NCI-H2171 treated with DMSO at 0.1 percent for 48 hours (cell line): ENCODE measurements at regions not wholly inside any gene's neighbourhood (a gene's known extent, or its start where the extent isn't known, plus 50 kb on each side); places are given as distances from the start of the nearest gene placed in this dataset.
"Not testable (repeated sequence)": the region's sequence is repeated elsewhere in the genome, so short reads cannot be mapped to it uniquely, and the experiment has no call there.

ENCODE experiments used
- DNase-seq: peaks from one replicate; lab custom pipeline; 2025; lab: John Stamatoyannopoulos, UW

DNA sequence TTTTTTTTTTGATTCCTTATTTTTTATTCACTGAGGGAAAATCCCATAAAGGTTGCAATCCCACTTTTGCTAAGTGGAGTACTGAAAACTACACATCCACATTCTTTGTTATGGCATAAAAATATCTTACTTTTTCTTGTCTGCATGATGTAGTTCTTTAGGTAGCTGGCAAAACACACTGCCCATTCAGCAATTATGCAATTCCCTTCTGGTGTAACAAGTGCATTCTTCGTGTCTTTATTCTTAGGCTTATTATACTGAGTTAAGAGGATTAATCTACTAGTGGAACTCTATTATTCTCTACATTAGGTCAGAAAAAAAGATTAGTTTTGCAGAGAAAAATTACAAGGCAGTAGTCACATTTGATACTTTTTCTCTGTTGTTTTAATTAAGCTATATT lies 403.8 kb upstream of the GBE1 start:
- no peak for DNase-seq

DNA sequence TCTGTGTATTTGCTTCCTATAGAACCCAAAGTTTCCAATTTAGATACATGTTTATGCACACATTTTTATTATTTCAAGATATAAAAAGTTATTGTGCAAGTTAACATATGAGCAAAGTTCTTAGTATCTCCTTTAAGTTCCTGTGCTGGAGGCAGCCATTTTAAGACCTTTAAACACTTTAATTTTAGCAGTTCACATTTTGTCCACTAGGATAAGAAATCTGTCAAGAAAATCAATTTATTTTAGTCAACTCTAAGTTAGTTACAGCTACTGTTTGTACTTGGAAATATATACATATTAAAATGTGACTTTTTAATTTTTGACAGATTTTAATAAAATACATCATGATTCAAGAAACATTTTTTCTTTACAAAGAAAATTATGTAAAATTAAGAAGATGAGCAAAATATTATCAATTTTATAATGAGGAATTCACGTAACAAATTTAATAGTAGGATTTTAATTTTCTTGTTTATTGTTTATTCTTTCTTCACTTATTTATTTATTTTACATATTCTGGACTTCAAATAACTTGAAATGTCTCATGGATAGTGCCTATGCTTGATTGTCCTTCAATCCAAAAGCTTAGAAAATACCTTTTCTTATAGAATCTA lies 402.6 kb upstream of the GBE1 start:
- peak; percentile 1 for DNase-seq

DNA sequence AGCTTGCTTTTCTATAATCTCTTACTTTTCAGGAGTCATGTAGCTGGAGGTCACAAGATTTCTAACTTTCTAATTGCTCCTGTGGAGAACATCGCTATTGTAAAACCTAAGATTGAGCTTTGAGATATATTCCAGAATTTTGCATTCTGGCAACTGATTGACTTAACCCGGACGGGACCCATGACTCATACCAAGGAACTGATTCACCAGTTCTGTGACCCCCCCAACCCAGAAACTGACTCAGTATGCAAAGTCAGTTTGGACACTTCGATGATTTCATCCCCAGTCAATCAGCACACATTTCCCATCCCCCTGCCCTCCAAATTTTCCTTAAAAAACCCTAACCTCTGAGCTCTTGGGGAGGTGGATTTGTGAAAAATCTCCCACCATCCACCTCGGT lies 396.5 kb upstream of the GBE1 start:
- no peak for DNase-seq

DNA sequence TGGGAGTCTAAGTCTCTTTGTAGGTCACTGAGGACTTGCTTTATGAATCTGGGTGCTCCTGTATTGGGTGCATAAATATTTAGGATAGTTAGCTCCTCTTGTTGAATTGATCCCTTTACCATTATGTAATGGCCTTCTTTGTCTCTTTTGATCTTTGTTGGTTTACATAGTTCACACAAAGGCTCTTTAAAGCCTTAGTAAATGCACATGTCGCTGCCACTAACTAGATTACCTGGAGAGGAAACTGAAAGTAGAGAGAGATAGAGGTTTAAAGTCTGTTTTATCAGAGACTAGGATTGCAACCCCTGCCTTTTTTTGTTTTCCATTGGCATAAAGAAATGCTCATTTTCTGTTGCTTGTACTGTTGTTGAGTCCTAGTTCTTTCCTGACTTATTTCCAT lies 392.4 kb upstream of the GBE1 start:
- not testable (repeated sequence) for DNase-seq

DNA sequence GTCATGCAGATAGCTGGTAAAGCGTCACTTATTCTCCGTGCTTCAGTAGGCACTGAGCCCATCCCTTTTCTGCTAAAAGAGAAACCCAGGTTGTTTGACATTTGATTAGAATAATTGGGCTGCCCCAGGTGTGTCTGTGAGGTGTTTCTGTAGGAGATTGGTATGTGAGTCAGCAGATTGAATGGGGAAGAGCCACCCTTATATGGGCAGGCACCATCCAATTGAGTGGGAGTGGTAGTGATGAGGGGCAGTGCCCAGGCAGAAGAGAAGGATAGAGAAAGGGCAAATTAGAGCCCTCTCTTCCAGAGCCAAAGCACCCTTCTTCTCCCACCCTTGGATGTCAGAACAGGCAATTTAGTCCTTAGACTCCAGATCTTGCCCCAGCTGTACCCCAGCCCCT lies 384.3 kb upstream of the GBE1 start:
- DNase-seq: no peak

DNA sequence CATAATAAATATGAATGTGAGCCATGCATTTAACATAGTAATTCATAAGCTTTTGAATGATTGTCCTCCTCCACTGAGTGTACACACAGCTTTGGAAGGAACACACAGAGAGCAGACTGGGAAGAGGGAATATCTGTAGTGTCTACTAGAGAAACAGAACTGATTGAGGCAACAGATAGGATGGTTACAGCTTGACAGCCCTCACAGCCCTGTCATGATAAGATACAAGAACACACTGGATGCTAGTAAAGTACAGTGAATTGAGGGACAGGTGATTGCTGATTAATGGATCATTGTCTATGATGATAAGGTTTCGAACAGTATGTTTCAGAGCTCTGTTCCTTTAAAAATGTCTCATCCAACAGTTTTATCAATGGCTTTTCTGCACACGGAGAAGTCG lies 383.4 kb upstream of the GBE1 start:
- DNase-seq: no peak

DNA sequence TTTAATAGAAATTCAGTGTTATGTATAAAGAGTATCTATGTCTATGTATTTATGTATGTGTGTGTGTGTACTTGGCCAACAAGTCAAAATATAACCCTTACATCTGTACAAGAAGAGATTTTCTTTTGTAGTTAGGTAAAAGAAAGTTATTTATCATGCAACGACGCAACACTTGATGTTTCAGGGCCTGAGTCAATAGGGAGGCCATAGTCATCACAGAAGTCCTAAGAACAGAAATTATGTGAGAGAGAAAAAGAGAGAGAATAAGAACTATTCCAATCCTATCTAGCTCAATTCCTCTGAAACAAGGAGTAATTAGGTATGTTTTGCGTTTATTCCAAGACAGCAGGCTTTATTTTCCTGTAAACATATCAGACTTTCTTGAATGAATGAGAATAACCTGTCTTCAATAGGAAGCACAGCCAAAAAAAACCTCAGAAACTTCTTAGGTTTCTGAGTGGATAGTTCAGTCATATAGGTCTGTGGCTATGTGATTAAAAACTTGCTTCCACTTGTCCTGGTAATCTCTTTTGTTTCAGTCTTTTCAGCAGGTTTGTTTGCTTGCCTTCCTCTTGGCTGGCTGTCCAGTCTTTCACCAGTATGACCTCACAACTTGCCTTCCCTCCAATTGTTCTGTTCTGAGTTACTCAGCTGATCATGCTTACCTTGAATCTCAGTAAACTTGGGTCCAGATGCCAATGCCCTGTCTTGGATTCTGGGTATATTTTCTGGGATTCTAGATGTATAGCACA lies 382.4 kb upstream of the GBE1 start:
- DNase-seq: no peak

DNA sequence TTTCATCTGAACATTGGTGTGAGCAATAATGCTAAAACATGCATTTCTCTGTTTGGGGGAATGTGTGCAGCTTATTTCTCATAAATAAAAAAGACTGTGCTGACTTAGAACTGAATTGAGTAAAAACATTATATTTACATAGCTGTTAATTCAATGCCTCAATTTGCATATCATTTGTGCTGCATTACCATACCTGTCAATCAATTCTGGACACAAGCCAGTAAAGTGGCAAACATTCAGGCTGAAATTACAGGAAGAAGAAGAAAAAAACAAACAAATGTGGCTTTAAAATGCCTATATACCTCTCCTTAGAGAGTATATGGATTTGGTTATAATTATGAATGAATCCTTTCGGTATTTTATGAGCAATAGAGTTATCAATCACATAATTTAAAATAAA lies 380.1 kb upstream of the GBE1 start:
- no peak for DNase-seq

DNA sequence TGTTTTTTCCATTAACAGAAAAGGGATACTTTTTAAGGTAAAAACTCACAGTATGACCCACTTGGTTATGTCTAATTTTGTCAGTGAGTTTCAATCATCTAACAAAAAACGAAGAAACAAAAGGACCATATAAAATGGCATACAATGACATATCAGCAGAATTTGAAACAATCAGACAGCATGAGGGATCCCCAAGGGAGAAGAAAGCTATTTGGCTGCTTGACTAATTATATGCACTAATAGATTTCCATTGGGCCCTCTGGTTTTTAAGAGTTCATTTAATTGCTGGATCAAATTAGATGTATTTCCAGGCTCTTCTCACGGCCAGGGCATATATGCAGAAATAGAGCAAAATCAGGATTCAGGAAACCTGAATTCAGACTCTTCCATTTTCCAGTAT lies 376.4 kb upstream of the GBE1 start:
- DNase-seq: peak; percentile 37

DNA sequence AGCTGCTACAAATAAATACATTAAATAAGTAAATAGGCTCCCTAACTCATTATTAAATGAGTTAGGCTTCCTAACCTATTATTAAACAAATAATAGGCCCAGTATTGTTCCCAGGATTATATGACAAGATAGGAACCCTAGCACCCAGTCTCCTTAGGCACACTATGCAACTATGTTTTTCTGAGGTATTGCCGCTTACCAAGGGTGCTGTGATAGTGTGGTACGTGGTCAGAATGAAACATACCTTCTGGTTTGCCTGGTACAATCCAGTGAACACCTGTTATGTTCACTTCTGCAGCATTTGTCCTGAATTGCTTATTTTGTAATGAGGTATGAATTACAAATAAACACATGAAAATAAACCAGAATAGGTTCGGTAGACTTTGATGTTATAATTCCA lies 375.6 kb upstream of the GBE1 start:
- DNase-seq: no peak

DNA sequence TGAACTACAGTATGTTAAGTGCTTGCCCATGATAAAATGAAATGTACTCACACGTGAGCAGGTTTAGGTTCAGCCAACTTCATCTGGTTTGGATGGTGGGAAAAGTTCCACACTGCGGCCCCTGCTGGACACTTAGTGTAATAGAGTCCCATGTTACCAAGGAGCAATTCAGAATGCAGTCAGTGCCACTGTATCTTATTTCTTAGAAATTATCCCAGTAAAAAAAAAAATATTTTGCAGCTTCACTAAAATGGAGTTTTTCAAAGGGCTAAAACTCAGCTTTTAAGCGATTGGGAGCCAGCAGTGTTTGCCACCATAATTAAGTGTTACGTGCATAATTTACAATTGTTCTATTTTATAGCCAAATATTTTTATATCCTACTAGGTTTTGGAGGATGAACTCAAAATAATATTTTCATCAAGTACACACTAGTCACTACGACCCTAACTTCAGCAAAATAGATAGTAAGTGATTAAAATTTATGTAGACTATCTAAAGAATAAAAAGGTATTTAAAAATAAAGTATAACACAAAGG lies 371.7 kb upstream of the GBE1 start:
- DNase-seq: peak; percentile 21

DNA sequence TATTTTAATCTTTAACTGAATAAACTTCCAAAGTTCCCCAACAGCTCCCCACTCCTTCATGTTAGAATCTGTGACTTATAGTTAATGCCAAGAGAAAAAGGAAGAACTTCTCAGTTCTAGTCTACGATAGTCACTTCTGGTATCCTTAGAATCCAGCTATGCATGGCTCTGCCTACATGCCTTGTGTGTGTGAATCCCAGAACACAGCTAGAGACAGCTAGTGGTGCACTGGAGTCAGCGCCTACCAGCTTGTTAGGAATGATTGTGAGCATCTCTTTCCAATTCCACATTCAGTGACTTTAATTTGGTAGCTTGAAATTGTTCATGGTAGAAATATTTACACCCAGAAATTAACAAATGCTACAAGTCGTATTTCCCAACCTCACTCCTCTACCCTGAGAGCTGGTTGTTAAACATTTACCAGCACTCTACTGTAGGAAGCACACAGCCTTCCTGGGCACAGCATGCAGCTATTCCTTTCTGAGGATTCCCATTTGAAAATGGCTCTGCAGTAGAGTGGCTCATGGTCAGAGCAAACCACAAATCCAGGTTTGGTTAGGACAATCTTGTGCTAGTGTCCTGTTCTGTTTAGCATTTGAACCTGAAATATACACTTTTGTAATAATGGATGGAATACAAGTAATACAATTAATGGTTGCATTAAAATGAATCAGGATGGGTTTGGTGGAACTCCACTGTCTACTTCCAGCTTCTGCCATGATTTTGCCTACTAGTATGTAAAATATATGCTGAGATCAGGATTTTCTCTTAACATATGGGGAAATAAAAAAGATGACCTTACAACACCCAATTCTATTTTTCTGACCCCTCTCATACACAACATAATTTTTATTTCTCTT lies 371.0 kb upstream of the GBE1 start:
- DNase-seq: no peak

DNA sequence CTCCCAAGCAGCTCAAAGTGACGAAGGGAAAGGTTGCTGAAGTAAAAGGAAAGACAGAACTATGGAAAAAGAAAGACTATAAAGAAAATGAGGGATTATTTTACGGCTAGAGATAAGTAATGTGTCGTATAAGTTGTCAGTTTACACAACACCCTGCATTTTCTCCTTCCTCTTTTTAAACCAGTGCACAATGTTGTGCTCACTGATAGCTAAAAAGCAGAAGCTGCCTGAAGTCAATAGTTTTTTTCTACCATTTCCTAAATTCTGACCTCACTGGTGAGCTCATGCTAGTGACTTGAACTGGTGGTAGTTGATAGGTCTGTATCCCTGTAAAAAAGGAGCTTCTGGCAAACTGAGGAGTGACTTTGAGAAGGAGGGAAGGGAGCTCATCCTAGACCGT lies 368.6 kb upstream of the GBE1 start:
- DNase-seq: no peak

DNA sequence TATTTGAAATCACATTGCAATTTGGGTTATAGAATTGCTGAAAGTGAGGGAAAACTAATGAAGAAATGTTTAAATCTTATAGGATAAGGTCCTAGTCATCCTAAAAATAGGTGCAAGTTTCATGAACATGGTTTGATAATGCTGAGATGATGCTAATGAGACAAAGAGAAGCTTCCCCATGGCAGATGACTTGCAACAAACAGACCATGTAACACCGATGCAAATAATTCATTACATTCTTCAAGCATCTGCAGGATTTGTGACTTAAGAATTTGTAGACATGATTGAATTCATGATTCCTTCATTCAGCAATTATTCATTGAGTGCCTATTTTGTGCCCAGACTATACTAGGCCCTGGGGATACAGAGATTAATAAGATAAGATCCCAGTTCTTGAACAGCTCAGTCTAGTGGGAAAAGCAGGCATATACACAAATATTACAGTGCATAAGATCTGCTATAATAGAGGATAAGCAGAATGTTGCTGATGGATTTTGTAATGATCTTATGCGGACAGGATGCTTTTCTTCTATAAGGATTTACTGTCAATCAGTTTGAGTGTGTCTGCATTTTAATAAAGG lies 367.9 kb upstream of the GBE1 start:
- DNase-seq: no peak

DNA sequence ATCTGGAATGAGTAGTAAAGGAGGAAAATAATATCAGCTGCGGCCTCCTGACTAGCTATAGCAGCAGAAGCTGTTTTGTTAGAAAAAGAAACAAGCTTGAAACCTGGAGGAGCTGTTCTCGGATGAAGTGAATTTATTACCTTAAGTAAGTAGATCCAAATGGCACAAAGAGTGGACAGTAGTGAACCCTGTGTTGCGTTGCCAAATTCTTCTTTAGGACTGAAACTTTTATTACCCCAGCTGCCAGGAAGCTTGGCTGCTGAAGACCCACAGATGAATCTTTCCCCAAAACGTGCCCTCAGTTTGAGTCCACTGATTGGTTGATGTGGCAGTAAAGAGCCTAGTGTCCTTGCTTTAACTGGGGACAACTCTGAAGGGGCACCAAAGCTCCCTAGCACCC lies 366.8 kb upstream of the GBE1 start:
- no peak for DNase-seq

DNA sequence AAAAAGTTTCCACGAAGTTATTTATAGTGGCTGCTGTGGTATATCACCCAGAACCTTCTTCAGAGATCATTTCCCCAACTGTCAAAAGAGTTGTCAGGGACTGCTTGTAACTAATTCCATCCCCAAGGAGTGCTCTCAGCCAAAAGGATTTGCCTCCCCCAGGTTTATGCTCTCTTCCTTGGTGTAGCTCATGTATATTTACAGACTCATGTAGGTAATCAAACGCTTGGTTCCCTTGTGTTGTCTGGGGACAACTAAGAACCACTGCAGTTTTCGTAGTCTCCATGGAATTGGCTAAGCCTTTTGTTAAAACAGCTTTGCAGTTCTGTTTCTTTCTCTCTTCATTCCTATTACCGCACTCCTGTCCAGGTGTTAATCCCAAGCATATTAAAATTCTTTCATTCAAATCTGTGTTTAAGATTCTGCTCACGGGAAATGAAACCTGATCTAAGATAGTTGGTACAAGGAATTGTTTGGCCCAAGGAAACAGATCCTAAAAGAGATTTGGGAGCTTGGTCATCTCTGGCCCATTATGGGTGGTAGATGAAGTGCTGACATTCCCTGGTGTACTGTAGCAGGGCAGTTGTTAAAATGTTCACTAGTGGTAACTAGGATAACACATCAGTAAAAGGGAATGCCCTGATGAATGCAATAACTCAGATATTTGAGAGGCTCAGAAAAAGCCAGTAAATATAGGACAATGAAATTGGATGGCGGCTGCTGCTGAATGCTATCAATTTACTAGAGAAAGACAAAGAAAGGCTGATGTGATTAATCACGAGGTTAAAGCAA lies 361.3 kb upstream of the GBE1 start:
- no peak for DNase-seq

DNA sequence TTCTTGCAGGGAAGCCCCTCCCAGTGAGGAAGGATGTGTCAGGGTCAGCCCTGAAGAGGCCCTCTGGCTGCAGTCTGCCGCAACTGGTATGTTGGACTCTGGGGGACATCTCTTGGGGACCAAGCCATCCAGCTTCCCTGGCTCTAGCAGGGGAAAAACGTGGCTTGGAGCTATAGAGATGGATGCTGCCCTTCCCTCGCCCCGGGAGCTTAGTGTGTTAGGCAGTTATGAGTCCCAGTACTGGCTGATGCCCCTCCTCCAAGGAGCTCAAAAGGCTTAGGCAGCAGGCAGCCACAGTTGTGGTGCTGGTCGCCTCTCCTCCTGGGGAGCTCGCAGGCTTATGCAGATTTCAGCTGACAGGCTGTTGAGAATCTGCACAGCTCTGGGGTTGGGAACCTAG lies 353.1 kb upstream of the GBE1 start:
- DNase-seq: no peak

DNA sequence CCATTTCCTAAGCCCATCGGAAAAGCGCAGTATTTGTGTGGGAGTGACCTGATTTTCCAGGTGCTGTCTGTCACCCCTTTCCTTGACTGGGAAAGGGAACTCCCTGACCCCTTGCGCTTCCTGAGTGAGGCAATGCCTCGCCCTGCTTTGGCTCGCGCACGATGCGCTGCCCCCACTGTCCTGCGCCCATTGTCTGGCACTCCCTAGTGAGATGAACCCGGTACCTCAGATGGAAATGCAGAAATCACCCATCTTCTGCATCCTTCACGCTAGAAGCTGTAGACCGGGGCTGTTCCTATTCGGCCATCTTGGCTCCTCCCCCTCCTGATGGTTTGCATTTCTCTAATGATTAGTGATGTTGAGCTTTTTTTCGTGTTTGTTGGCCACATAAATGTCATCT lies 349.3 kb upstream of the GBE1 start:
- not testable (repeated sequence) for DNase-seq

DNA sequence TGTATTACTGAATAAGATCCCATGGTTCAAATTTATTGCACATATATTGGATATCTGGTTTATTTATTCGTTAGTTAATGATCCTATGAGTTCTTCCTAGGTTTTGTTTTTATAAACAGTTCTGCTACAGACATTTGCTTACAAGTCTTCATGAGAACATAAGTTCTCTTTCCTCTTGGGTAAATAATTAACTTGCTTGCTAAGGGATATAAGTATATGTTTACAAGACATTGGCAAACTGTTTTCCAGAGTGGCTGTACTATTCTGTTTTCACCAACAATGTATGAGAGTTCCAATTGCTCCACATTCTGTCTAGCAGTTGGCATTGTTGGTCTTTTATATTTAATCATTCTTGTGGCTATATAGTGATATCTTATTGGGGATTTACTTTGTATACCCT lies 341.8 kb upstream of the GBE1 start:
- no peak for DNase-seq

DNA sequence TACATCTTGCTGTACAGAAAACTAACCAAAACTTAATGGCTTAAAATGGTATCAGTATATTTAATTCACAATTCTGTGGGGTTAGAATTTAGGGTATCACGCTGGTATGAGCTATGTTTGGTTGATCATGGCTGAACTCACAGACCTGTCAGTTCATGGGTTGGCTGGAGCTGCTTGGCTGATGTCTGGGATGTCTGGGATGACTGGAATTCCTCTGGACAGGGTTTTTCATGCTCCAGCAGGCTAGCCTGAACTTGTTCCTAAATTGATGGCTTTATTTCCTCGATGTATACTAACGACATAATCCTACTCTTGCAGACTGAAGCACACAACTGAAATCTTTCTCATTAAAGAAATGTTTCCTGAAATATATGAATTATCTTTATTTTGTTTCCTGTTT lies 338.9 kb upstream of the GBE1 start:
- DNase-seq: no peak

DNA sequence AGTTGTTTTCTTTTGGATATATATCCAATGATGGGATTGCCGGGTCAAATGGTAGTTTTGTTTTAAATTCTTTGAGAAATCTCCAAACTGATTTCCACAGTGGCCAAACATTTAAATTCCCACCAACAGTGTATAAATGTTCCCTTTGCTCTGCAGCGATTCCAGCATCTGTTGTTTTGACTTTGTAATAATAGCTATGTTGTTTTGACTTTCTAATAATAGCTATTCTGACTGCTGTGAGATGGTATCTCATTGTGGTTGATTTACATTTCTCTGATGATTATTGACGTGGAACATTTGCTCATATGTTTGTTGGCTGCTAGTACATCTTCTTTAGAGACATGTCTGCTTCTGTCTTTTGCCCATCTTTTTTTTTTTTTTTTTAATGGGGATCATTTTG lies 332.2 kb upstream of the GBE1 start:
- peak; percentile 6 for DNase-seq

DNA sequence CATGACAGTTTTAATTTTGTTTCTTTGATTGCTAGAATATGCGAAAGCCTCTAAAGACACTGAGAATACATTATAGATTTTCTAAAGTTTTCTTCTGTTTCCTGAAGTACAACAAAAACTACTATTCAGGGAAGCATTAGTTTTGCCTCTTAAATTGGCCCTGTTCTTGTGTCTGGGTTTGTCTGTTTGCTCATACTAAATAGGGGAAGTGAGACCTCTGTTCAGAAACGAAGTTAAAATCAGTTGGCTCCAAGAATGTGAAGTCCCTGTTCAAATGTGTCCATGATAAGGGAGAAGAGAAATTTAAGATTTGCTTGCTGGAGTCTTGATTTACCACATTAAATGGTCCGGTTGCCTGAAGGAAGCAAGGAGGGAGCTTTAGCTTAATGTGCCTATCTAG lies 327.3 kb upstream of the GBE1 start:
- DNase-seq: no peak
